GM12878 (cell line): ENCODE measurements at regions not wholly inside any gene's neighbourhood (a gene's known extent, or its start where the extent isn't known, plus 50 kb on each side); places are given as distances from the start of the nearest gene placed in this dataset.

ENCODE experiments used
- ATAC-seq: fragments of 200-7000 bp; cut with Tn5 transposase; 3 replicates; pipeline ENCODE4 v1.9.1; 2020; ENCODE audit warnings: mild to moderate bottlenecking, moderate library complexity
- BruUV-seq: library from RNA; stranded (reverse); fragments of 400-500 nt; replicated peaks from 2 replicates; lab custom pipeline; 2021; lab: Mats Ljungman, UMichigan
- CTCF ChIA-PET: fragments of 300-600 bp; sonication (Branson Sonifier 250); formaldehyde crosslinking; extraction: SDS; loops from one replicate; lab custom pipeline; 2021; ENCODE audit warnings: inconsistent platforms; lab: Yijun Ruan, JAX
- POLR2A ChIA-PET: fragments of 350-600 bp; formaldehyde crosslinking; extraction: SDS; loops from one replicate; lab custom pipeline; 2021; ENCODE audit warnings: inconsistent platforms; lab: Charles Lee
- RAD21 ChIA-PET: fragments of 300-600 bp; sonication (Branson Sonifier 250); formaldehyde crosslinking; loops from one replicate; lab custom pipeline; 2023; ENCODE audit warnings: antibody characterized with exemption; ENCODE audit not compliant: unreplicated experiment; lab: Charles Lee
- SMC1A ChIA-PET: fragments of 300-600 bp; sonication (Branson Sonifier 250); formaldehyde crosslinking; loops from one replicate; lab custom pipeline; 2023; ENCODE audit not compliant: unreplicated experiment, uncharacterized antibody; lab: Charles Lee
- DNase-seq: peaks from one replicate; pipeline ENCODE4 v3.0.0-alpha.2; 2011; ENCODE audit warnings: low read depth, low spot score
- FAIRE-seq: peaks from 3 replicates; lab custom pipeline; 2011; peaks lifted over from hg19 to GRCh38; lab: Jason Lieb, UNC
- H2AFZ ChIP-seq: 2 replicates; pipeline ENCODE4 v1.6.0; 2011; ENCODE audit warnings: low read depth, low read length, control low read depth; ENCODE audit not compliant: control insufficient read depth
- H3K27ac ChIP-seq: 2 replicates; pipeline ENCODE4 v1.5.1; 2011; ENCODE audit warnings: control low read depth; ENCODE audit not compliant: control insufficient read depth, insufficient read depth
- H3K27me3 ChIP-seq, 2 experiments: replicated peaks in 1 of 2; 2 replicates each; pipeline versions ENCODE4 v1.6.0 to v1.6.1; 2011; ENCODE audit warnings: low read length in 1 of 2; ENCODE audit not compliant: control insufficient read depth in 2 of 2, insufficient read depth in 2 of 2
- H3K36me3 ChIP-seq, 2 experiments: 2 replicates each; pipeline ENCODE4 v1.5.1; 2011; ENCODE audit warnings: low read length in 1 of 2; ENCODE audit not compliant: control insufficient read depth in 2 of 2, insufficient read depth in 2 of 2
- H3K4me1 ChIP-seq: 2 replicates; pipeline ENCODE4 v1.6.1; 2011; ENCODE audit warnings: mild to moderate bottlenecking, low read length, moderate library complexity, mixed read lengths; ENCODE audit not compliant: control insufficient read depth, insufficient read depth
- H3K4me2 ChIP-seq: 2 replicates; pipeline ENCODE4 v1.6.0; 2011; ENCODE audit warnings: control low read depth; ENCODE audit not compliant: control insufficient read depth, insufficient read depth
- H3K4me3 ChIP-seq: fragments of 200-600 bp; sonication (generic); 2 replicates; pipeline ENCODE4 v1.5.1; 2016
- H3K79me2 ChIP-seq: 2 replicates; pipeline ENCODE4 v1.6.0; 2011; ENCODE audit warnings: low read length; ENCODE audit not compliant: control insufficient read depth, insufficient read depth
- H3K9ac ChIP-seq: 2 replicates; pipeline ENCODE4 v1.8.0; 2011; ENCODE audit warnings: low read length, control low read depth, mixed read lengths; ENCODE audit not compliant: control insufficient read depth, insufficient read depth
- H3K9me3 ChIP-seq: replicated peaks from 3 replicates; pipeline ENCODE4 v1.5.1; 2011; ENCODE audit warnings: mild to moderate bottlenecking, low read length; ENCODE audit not compliant: control insufficient read depth, insufficient read depth
- H4K20me1 ChIP-seq: 2 replicates; pipeline ENCODE4 v1.6.0; 2011; ENCODE audit not compliant: control insufficient read depth, insufficient read depth
- CBX3 ChIP-seq: fragments of 200-600 bp; sonication (generic); IDR thresholded peaks from 2 replicates; pipeline ENCODE4 v1.6.1; 2016; ENCODE audit warnings: low read depth, borderline replicate concordance
- ESRRA ChIP-seq: IDR thresholded peaks from 2 replicates; pipeline ENCODE4 v1.6.1; 2012; ENCODE audit warnings: mild to moderate bottlenecking, low read length, improper control_type of control experiment
- FOS ChIP-seq: IDR thresholded peaks from 3 replicates; pipeline ENCODE4 v1.6.1; 2011; ENCODE audit warnings: borderline replicate concordance; ENCODE audit not compliant: insufficient read length; ENCODE audit errors: extremely low read depth
- MYC ChIP-seq: IDR thresholded peaks from 2 replicates; pipeline ENCODE4 v1.6.1; 2011; ENCODE audit warnings: mild to moderate bottlenecking, low read length, moderate library complexity, inconsistent platforms; ENCODE audit not compliant: insufficient read depth, insufficient replicate concordance, insufficient read length, severe bottlenecking
- NR2C1 ChIP-seq: fragments of 450-650 bp; IDR thresholded peaks from 2 replicates; pipeline ENCODE4 v1.6.1; 2017; ENCODE audit warnings: antibody characterized with exemption, mild to moderate bottlenecking, moderate library complexity
- RAD21 ChIP-seq: IDR thresholded peaks from 2 replicates; pipeline ENCODE4 v1.6.1; 2011; ENCODE audit warnings: mild to moderate bottlenecking, low read depth, low read length, moderate library complexity; ENCODE audit not compliant: insufficient read depth
- RB1 ChIP-seq: fragments of 450-650 bp; formaldehyde crosslinking; IDR thresholded peaks from 2 replicates; pipeline ENCODE4 v1.6.1; 2017; ENCODE audit warnings: mild to moderate bottlenecking, borderline replicate concordance
- RBBP5 ChIP-seq: fragments of 200-600 bp; sonication (generic); conservative IDR thresholded peaks from 2 replicates; pipeline ENCODE4 v1.6.1; 2016
- SIN3A ChIP-seq: IDR thresholded peaks from 2 replicates; pipeline ENCODE4 v1.6.1; 2012; ENCODE audit warnings: low read depth, low read length, improper control_type of control experiment
- SIX5 ChIP-seq: IDR thresholded peaks from 2 replicates; pipeline ENCODE4 v1.6.1; 2011; ENCODE audit warnings: mild to moderate bottlenecking, low read depth, low read length, moderate library complexity; ENCODE audit not compliant: severe bottlenecking
- SMAD5 ChIP-seq: IDR thresholded peaks from 2 replicates; pipeline ENCODE4 v1.6.1; 2016; ENCODE audit warnings: antibody characterized with exemption, low read depth
- STAT1 ChIP-seq: fragments of 450-650 bp; conservative IDR thresholded peaks from 2 replicates; pipeline ENCODE4 v1.6.1; 2014; ENCODE audit warnings: antibody characterized with exemption, mild to moderate bottlenecking
- TAF1 ChIP-seq: IDR thresholded peaks from 2 replicates; pipeline ENCODE4 v1.6.1; 2011; ENCODE audit warnings: mild to moderate bottlenecking, low read depth, low read length, borderline replicate concordance
- ZBTB33 ChIP-seq: fragments of 450-650 bp; IDR thresholded peaks from 2 replicates; pipeline ENCODE4 v1.6.1; 2017; ENCODE audit warnings: mild to moderate bottlenecking
- WGBS: methylation state at CpG from one replicate; pipeline ENCODE4 v1.1.6; 2016; ENCODE audit warnings: low lambda C conversion rate; ENCODE audit not compliant: insufficient replicate concordance, insufficient coverage; ENCODE audit errors: missing lambda C conversion rate; 5-methylcytosine and 5-hydroxymethylcytosine counted together
- in situ Hi-C: fragments of 300-500 bp; cut with MboI; formaldehyde crosslinking; loops from 9 replicates; pipeline ENCODE4 v1.14.3; 2018; ENCODE audit warnings: mixed read lengths
- intact Hi-C: fragments of 100-400 bp; cut with micrococcal nuclease; formaldehyde crosslinking; loops from one replicate; pipeline ENCODE4 v1.14.2; 2022; ENCODE audit not compliant: unreplicated experiment
- TF ChIP-seq, protein P1 (sequence below): fragments of 450-650 bp; formaldehyde crosslinking; IDR thresholded peaks from 2 replicates; pipeline ENCODE4 v1.4.0; 2020; ENCODE audit warnings: mild to moderate bottlenecking, moderate library complexity
- TF ChIP-seq, protein P2 (sequence below): fragments of 450-650 bp; IDR thresholded peaks from 2 replicates; pipeline ENCODE4 v1.6.1; 2017; ENCODE audit warnings: mild to moderate bottlenecking, moderate library complexity

GRCh38 chr5:1938310-1939000, 55.7 kb upstream of the IRX4 start:
- SMC1A ChIA-PET: no interaction called here
- H3K9me3 ChIP-seq: no peaks in the 10 kb centered on the region
- RAD21 ChIA-PET: no interaction called here
- intact Hi-C loops (no loop called here), in situ Hi-C loops (no loop called here)
- H3K27me3 ChIP-seq: no peaks in the 10 kb centered on the region; a peak in 1 of 4 replicates
- H3K79me2 ChIP-seq: no peaks in the 10 kb centered on the region
- POLR2A ChIA-PET: no interaction called here
- H3K27ac ChIP-seq: no peak overlapping the region
- no peak overlapping the region for H3K9ac ChIP-seq
- FAIRE-seq (no peak), ATAC-seq (no peak), DNase-seq (no peak)
- H3K36me3 ChIP-seq: no peaks in the 10 kb centered on the region
- no peak overlapping the region for H3K4me2 ChIP-seq
- no peak overlapping the region for H3K4me3 ChIP-seq
- CTCF ChIA-PET: no interaction called here
- H3K4me1 ChIP-seq: no peaks in the 10 kb centered on the region
- 33% methylated on average over 17 of the region's 17 CpGs for WGBS
- no TSS peak for BruUV-seq
- H2AFZ ChIP-seq: no peak overlapping the region
- H4K20me1 ChIP-seq: no peaks in the 10 kb centered on the region
- TF ChIP-seq, protein P1, sequence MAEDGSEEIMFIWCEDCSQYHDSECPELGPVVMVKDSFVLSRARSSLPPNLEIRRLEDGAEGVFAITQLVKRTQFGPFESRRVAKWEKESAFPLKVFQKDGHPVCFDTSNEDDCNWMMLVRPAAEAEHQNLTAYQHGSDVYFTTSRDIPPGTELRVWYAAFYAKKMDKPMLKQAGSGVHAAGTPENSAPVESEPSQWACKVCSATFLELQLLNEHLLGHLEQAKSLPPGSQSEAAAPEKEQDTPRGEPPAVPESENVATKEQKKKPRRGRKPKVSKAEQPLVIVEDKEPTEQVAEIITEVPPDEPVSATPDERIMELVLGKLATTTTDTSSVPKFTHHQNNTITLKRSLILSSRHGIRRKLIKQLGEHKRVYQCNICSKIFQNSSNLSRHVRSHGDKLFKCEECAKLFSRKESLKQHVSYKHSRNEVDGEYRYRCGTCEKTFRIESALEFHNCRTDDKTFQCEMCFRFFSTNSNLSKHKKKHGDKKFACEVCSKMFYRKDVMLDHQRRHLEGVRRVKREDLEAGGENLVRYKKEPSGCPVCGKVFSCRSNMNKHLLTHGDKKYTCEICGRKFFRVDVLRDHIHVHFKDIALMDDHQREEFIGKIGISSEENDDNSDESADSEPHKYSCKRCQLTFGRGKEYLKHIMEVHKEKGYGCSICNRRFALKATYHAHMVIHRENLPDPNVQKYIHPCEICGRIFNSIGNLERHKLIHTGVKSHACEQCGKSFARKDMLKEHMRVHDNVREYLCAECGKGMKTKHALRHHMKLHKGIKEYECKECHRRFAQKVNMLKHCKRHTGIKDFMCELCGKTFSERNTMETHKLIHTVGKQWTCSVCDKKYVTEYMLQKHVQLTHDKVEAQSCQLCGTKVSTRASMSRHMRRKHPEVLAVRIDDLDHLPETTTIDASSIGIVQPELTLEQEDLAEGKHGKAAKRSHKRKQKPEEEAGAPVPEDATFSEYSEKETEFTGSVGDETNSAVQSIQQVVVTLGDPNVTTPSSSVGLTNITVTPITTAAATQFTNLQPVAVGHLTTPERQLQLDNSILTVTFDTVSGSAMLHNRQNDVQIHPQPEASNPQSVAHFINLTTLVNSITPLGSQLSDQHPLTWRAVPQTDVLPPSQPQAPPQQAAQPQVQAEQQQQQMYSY: no peak
- TF ChIP-seq RBBP5 (no peak), ESRRA (no peak), RB1 (no peak), RAD21 (no peak), TAF1 (no peak), NR2C1 (no peak), STAT1 (no peak), SIN3A (no peak), ZBTB33 (no peak), FOS (no peak), CBX3 (no peak), SIX5 (no peak), SMAD5 (no peak), MYC (no peak)
- TF ChIP-seq, protein P2, sequence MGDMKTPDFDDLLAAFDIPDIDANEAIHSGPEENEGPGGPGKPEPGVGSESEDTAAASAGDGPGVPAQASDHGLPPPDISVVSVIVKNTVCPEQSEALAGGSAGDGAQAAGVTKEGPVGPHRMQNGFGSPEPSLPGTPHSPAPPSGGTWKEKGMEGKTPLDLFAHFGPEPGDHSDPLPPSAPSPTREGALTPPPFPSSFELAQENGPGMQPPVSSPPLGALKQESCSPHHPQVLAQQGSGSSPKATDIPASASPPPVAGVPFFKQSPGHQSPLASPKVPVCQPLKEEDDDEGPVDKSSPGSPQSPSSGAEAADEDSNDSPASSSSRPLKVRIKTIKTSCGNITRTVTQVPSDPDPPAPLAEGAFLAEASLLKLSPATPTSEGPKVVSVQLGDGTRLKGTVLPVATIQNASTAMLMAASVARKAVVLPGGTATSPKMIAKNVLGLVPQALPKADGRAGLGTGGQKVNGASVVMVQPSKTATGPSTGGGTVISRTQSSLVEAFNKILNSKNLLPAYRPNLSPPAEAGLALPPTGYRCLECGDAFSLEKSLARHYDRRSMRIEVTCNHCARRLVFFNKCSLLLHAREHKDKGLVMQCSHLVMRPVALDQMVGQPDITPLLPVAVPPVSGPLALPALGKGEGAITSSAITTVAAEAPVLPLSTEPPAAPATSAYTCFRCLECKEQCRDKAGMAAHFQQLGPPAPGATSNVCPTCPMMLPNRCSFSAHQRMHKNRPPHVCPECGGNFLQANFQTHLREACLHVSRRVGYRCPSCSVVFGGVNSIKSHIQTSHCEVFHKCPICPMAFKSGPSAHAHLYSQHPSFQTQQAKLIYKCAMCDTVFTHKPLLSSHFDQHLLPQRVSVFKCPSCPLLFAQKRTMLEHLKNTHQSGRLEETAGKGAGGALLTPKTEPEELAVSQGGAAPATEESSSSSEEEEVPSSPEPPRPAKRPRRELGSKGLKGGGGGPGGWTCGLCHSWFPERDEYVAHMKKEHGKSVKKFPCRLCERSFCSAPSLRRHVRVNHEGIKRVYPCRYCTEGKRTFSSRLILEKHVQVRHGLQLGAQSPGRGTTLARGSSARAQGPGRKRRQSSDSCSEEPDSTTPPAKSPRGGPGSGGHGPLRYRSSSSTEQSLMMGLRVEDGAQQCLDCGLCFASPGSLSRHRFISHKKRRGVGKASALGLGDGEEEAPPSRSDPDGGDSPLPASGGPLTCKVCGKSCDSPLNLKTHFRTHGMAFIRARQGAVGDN: no peak
